Ovary (tissue), 3 donors: ENCODE measurements at regions not wholly inside any gene's neighbourhood (a gene's known extent, or its start where the extent isn't known, plus 50 kb on each side); places are given as distances from the start of the nearest gene placed in this dataset.

Experiments
- CTCF ChIP-seq, 3 donors: fragments of 450-650 bp in 2 of 3; fragments of 200-600 bp in 1 of 3; IDR thresholded peaks; one replicate each; pipeline versions ENCODE4 v1.5.1 to v1.8.0; 2016 to 2022; ENCODE audit warnings: antibody characterized with exemption in 3 of 3, mild to moderate bottlenecking in 1 of 3
- EP300 ChIP-seq: sonication (generic); formaldehyde crosslinking; IDR thresholded peaks from one replicate; pipeline ENCODE4 v1.6.1; 2017; ENCODE audit warnings: antibody characterized with exemption
- POLR2A ChIP-seq: fragments of 450-650 bp; IDR thresholded peaks from one replicate; pipeline ENCODE4 v1.6.1; 2017; ENCODE audit warnings: antibody characterized with exemption, mild to moderate bottlenecking, moderate library complexity
- donor health status: DM: no; HTN: no; CAD: no.

DNA sequence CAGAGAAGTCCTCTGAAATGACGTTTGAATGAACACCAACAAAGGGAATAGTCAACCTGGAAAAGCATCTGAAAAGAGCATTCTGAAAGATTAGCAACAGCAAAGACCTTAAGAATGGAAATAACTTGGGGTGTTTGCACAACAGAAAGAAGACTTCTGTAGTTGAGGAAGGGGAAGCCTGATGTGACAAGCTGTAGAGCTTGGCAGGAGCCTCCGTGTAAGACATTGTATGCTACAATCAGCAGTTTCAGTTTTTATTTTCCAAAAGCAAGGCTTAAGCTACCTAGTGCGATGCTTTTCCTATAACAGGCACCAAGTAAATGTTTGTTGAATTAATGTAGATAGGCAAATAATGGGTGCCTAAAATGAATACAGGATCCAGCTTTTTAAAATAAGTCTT, 484.0 kb downstream of the SPRY1 start:
- TF ChIP-seq CTCF (IDR thresholded peaks at IDR 0.05), result no peak
- TF ChIP-seq EP300, result no peak
- TF ChIP-seq POLR2A, result no peak
